GM12878 (cell line): ENCODE measurements at regions not wholly inside any gene's neighbourhood (a gene's known extent, or its start where the extent isn't known, plus 50 kb on each side); places are given as distances from the start of the nearest gene placed in this dataset.

Experiments
- ATAC-seq: fragments of 200-7000 bp; cut with Tn5 transposase; 3 replicates; pipeline ENCODE4 v1.9.1; 2020; ENCODE audit warnings: mild to moderate bottlenecking, moderate library complexity
- BruUV-seq: library from RNA; stranded (reverse); fragments of 400-500 nt; replicated peaks from 2 replicates; lab custom pipeline; 2021; lab: Mats Ljungman, UMichigan
- CTCF ChIA-PET: fragments of 300-600 bp; sonication (Branson Sonifier 250); formaldehyde crosslinking; extraction: SDS; loops from one replicate; lab custom pipeline; 2021; ENCODE audit warnings: inconsistent platforms; lab: Yijun Ruan, JAX
- POLR2A ChIA-PET: fragments of 350-600 bp; formaldehyde crosslinking; extraction: SDS; loops from one replicate; lab custom pipeline; 2021; ENCODE audit warnings: inconsistent platforms; lab: Charles Lee
- RAD21 ChIA-PET: fragments of 300-600 bp; sonication (Branson Sonifier 250); formaldehyde crosslinking; loops from one replicate; lab custom pipeline; 2023; ENCODE audit warnings: antibody characterized with exemption; ENCODE audit not compliant: unreplicated experiment; lab: Charles Lee
- SMC1A ChIA-PET: fragments of 300-600 bp; sonication (Branson Sonifier 250); formaldehyde crosslinking; loops from one replicate; lab custom pipeline; 2023; ENCODE audit not compliant: unreplicated experiment, uncharacterized antibody; lab: Charles Lee
- DNase-seq: peaks from one replicate; pipeline ENCODE4 v3.0.0-alpha.2; 2011; ENCODE audit warnings: low read depth, low spot score
- FAIRE-seq: peaks from 3 replicates; lab custom pipeline; 2011; peaks lifted over from hg19 to GRCh38; lab: Jason Lieb, UNC
- H2AFZ ChIP-seq: 2 replicates; pipeline ENCODE4 v1.6.0; 2011; ENCODE audit warnings: low read depth, low read length, control low read depth; ENCODE audit not compliant: control insufficient read depth
- H3K27ac ChIP-seq: 2 replicates; pipeline ENCODE4 v1.5.1; 2011; ENCODE audit warnings: control low read depth; ENCODE audit not compliant: control insufficient read depth, insufficient read depth
- H3K27me3 ChIP-seq, 2 experiments: replicated peaks in 1 of 2; 2 replicates each; pipeline versions ENCODE4 v1.6.0 to v1.6.1; 2011; ENCODE audit warnings: low read length in 1 of 2; ENCODE audit not compliant: control insufficient read depth in 2 of 2, insufficient read depth in 2 of 2
- H3K36me3 ChIP-seq, 2 experiments: 2 replicates each; pipeline ENCODE4 v1.5.1; 2011; ENCODE audit warnings: low read length in 1 of 2; ENCODE audit not compliant: control insufficient read depth in 2 of 2, insufficient read depth in 2 of 2
- H3K4me1 ChIP-seq: 2 replicates; pipeline ENCODE4 v1.6.1; 2011; ENCODE audit warnings: mild to moderate bottlenecking, low read length, moderate library complexity, mixed read lengths; ENCODE audit not compliant: control insufficient read depth, insufficient read depth
- H3K4me2 ChIP-seq: 2 replicates; pipeline ENCODE4 v1.6.0; 2011; ENCODE audit warnings: control low read depth; ENCODE audit not compliant: control insufficient read depth, insufficient read depth
- H3K4me3 ChIP-seq: fragments of 200-600 bp; sonication (generic); 2 replicates; pipeline ENCODE4 v1.5.1; 2016
- H3K79me2 ChIP-seq: 2 replicates; pipeline ENCODE4 v1.6.0; 2011; ENCODE audit warnings: low read length; ENCODE audit not compliant: control insufficient read depth, insufficient read depth
- H3K9ac ChIP-seq: 2 replicates; pipeline ENCODE4 v1.8.0; 2011; ENCODE audit warnings: low read length, control low read depth, mixed read lengths; ENCODE audit not compliant: control insufficient read depth, insufficient read depth
- H3K9me3 ChIP-seq: replicated peaks from 3 replicates; pipeline ENCODE4 v1.5.1; 2011; ENCODE audit warnings: mild to moderate bottlenecking, low read length; ENCODE audit not compliant: control insufficient read depth, insufficient read depth
- H4K20me1 ChIP-seq: 2 replicates; pipeline ENCODE4 v1.6.0; 2011; ENCODE audit not compliant: control insufficient read depth, insufficient read depth
- BACH1 ChIP-seq: fragments of 450-650 bp; IDR thresholded peaks from 2 replicates; pipeline ENCODE4 v1.6.1; 2017; ENCODE audit warnings: mild to moderate bottlenecking, borderline replicate concordance
- FOXK2 ChIP-seq: fragments of 450-650 bp; IDR thresholded peaks from 2 replicates; pipeline ENCODE4 v1.6.1; 2017; ENCODE audit warnings: mild to moderate bottlenecking, moderate library complexity
- GATAD2B ChIP-seq: fragments of 450-650 bp; conservative IDR thresholded peaks from 2 replicates; pipeline ENCODE4 v1.6.1; 2017; ENCODE audit warnings: low read depth, mild to moderate bottlenecking, moderate library complexity
- HDAC2 ChIP-seq: fragments of 200-600 bp; sonication (generic); IDR thresholded peaks from 2 replicates; pipeline ENCODE4 v1.6.1; 2017
- KAT2A ChIP-seq: conservative IDR thresholded peaks from 2 replicates; pipeline ENCODE4 v1.6.1; 2011; ENCODE audit warnings: low read depth, low read length; ENCODE audit not compliant: control insufficient read depth
- NFYB ChIP-seq: IDR thresholded peaks from 2 replicates; pipeline ENCODE4 v1.6.1; 2011; ENCODE audit warnings: low read depth, mild to moderate bottlenecking, low read length, improper control_type of control experiment, moderate library complexity; ENCODE audit not compliant: insufficient read depth
- POLR2A ChIP-seq: IDR thresholded peaks from 2 replicates; pipeline ENCODE4 v1.6.1; 2011; ENCODE audit warnings: low read depth, mild to moderate bottlenecking, low read length
- ZBTB40 ChIP-seq: fragments of 450-650 bp; IDR thresholded peaks from 2 replicates; pipeline ENCODE4 v1.6.1; 2016; ENCODE audit warnings: mild to moderate bottlenecking, moderate library complexity, borderline replicate concordance
- ZNF274 ChIP-seq: IDR thresholded peaks from one replicate; pipeline ENCODE4 v1.8.0; 2011; ENCODE audit not compliant: insufficient read length, insufficient read depth
- ZNF592 ChIP-seq: fragments of 450-650 bp; IDR thresholded peaks from 2 replicates; pipeline ENCODE4 v1.6.1; 2017; ENCODE audit warnings: mild to moderate bottlenecking, moderate library complexity
- WGBS: methylation state at CpG from one replicate; pipeline ENCODE4 v1.1.6; 2016; ENCODE audit warnings: low lambda C conversion rate; ENCODE audit not compliant: insufficient replicate concordance, insufficient coverage; ENCODE audit errors: missing lambda C conversion rate; 5-methylcytosine and 5-hydroxymethylcytosine counted together
- in situ Hi-C: fragments of 300-500 bp; cut with MboI; formaldehyde crosslinking; loops from 9 replicates; pipeline ENCODE4 v1.14.3; 2018; ENCODE audit warnings: mixed read lengths
- intact Hi-C: fragments of 100-400 bp; cut with micrococcal nuclease; formaldehyde crosslinking; loops from one replicate; pipeline ENCODE4 v1.14.2; 2022; ENCODE audit not compliant: unreplicated experiment
- TF ChIP-seq, protein P1 (sequence below): IDR thresholded peaks from 2 replicates; pipeline ENCODE4 v1.6.1; 2011; ENCODE audit warnings: borderline replicate concordance, low read depth, mild to moderate bottlenecking, moderate library complexity, low read length; ENCODE audit not compliant: insufficient read depth, poor library complexity, severe bottlenecking
- TF ChIP-seq, protein P2 (sequence below): fragments of 450-650 bp; IDR thresholded peaks from 2 replicates; pipeline ENCODE4 v1.6.1; 2017; ENCODE audit warnings: low read depth, mild to moderate bottlenecking, moderate library complexity

- WGBS, result 60% methylated on average over 5 of the region's 5 CpGs
These were observed 84.8 kb downstream of the SLC25A46 start for GRCh38 chr5:110823571-110823970.

More at GRCh38 chr5:110823571-110823970, 84.8 kb downstream of the SLC25A46 start:
- no peaks in the 10 kb centered on the region for H3K27me3 ChIP-seq
- H3K4me2 ChIP-seq, result no peak overlapping the region
- no peaks in the 10 kb centered on the region for H3K36me3 ChIP-seq
- no peak overlapping the region for H3K4me3 ChIP-seq
- BruUV-seq, result no TSS peak
- no peak overlapping the region for H2AFZ ChIP-seq
- ATAC-seq, result no peak
- no peaks in the 10 kb centered on the region for H3K79me2 ChIP-seq
- in situ Hi-C loops (no loop called here), intact Hi-C loops (no loop called here)
- TF ChIP-seq KAT2A (no peak), POLR2A (no peak), ZNF274 (no peak), ZBTB40 (no peak), GATAD2B (no peak), ZNF592 (no peak), FOXK2 (no peak), BACH1 (no peak), HDAC2 (no peak), NFYB (no peak)
- TF ChIP-seq, protein P1, sequence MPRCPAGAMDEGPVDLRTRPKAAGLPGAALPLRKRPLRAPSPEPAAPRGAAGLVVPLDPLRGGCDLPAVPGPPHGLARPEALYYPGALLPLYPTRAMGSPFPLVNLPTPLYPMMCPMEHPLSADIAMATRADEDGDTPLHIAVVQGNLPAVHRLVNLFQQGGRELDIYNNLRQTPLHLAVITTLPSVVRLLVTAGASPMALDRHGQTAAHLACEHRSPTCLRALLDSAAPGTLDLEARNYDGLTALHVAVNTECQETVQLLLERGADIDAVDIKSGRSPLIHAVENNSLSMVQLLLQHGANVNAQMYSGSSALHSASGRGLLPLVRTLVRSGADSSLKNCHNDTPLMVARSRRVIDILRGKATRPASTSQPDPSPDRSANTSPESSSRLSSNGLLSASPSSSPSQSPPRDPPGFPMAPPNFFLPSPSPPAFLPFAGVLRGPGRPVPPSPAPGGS, result no peak
- TF ChIP-seq, protein P2, sequence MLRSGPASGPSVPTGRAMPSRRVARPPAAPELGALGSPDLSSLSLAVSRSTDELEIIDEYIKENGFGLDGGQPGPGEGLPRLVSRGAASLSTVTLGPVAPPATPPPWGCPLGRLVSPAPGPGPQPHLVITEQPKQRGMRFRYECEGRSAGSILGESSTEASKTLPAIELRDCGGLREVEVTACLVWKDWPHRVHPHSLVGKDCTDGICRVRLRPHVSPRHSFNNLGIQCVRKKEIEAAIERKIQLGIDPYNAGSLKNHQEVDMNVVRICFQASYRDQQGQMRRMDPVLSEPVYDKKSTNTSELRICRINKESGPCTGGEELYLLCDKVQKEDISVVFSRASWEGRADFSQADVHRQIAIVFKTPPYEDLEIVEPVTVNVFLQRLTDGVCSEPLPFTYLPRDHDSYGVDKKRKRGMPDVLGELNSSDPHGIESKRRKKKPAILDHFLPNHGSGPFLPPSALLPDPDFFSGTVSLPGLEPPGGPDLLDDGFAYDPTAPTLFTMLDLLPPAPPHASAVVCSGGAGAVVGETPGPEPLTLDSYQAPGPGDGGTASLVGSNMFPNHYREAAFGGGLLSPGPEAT, result no peak
- peaks cover 3% of the 10 kb centered on the region; the same call in 1 of the 3 replicates for H3K9me3 ChIP-seq
- DNase-seq, result no peak
- ChIA-PET POLR2A (no interaction called here), RAD21 (no interaction called here), CTCF (no interaction called here), SMC1A (no interaction called here)
- no peak for FAIRE-seq
- H3K4me1 ChIP-seq, result no peaks in the 10 kb centered on the region
- no peak overlapping the region for H3K9ac ChIP-seq
- no peaks in the 10 kb centered on the region for H4K20me1 ChIP-seq
- no peak overlapping the region for H3K27ac ChIP-seq
